GM10266 (cell line): ENCODE measurements at regions not wholly inside any gene's neighbourhood (a gene's known extent, or its start where the extent isn't known, plus 50 kb on each side); places are given as distances from the start of the nearest gene placed in this dataset.
"Not testable (repeated sequence)": the region's sequence is repeated elsewhere in the genome, so short reads cannot be mapped to it uniquely, and the experiment has no call there.

Source experiments
- DNase-seq: peaks from one replicate; pipeline ENCODE4 v3.0.0; 2012; ENCODE audit errors: extremely low spot score
- TF ChIP-seq, protein P1 (sequence below): IDR thresholded peaks from 2 replicates; pipeline ENCODE4 v1.5.1; 2012; ENCODE audit warnings: mild to moderate bottlenecking, low read depth; ENCODE audit not compliant: control insufficient read depth, insufficient read depth; ENCODE audit errors: missing control alignments

- TF ChIP-seq, protein P1, sequence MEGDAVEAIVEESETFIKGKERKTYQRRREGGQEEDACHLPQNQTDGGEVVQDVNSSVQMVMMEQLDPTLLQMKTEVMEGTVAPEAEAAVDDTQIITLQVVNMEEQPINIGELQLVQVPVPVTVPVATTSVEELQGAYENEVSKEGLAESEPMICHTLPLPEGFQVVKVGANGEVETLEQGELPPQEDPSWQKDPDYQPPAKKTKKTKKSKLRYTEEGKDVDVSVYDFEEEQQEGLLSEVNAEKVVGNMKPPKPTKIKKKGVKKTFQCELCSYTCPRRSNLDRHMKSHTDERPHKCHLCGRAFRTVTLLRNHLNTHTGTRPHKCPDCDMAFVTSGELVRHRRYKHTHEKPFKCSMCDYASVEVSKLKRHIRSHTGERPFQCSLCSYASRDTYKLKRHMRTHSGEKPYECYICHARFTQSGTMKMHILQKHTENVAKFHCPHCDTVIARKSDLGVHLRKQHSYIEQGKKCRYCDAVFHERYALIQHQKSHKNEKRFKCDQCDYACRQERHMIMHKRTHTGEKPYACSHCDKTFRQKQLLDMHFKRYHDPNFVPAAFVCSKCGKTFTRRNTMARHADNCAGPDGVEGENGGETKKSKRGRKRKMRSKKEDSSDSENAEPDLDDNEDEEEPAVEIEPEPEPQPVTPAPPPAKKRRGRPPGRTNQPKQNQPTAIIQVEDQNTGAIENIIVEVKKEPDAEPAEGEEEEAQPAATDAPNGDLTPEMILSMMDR: no peak
- DNase-seq: no peak
Measured at GRCh38 chr11:33978376-33978775, 73.2 kb upstream of the CAPRIN1 start.

DNA sequence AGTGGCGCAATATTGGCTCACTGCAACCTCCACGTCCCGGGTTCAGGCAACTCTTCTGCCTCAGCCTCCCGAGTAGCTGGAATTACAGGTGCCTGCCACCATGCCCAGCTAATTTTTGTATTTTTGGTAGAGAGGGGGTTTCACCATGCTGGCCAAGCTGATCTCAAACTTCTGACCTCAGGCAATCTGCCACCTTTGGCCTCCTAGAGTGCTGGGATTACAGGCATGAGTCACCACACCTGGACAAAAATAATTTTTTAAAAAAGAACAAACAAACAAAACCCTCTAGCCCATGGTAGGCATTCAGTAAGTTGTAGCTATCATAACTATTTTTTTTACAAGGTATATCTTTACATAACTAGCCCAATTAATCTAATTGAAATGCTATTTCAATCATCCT is 73.9 kb upstream of the CAPRIN1 start:
- no peak for DNase-seq
- TF ChIP-seq, protein P1: no peak

DNA sequence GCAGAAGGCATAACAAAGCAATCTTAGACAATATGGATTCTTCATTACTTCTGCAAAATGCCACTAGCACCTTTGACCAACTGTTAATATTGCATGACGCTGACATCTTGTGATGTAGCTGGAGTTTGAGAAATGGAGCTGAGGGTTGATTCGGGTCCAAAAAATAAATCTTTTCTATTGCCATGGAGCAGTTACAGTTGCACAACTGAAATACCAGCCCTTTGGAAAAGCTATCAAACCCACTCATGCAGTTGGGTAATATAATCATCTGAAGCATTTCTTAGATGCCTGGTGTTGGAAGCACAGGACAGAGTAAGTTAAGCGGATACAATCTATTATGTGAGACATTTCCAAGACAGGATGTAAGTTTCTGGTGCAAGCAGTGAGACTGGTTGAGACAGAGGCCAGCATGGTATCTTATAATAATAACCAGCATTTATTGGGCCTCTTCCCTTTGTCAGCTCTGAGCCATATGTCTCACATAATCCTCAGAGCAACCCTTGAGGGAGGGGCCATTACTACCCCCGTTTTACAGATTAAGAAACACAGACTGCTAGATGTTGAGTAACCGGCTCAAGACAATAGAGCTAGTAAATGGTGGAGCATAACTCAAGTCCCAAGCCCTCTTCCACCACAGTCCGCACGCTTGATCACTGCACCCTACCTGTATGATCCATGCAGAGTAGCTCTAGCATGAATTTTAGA is 74.9 kb upstream of the CAPRIN1 start:
- TF ChIP-seq, protein P1: no peak
- DNase-seq: no peak

DNA sequence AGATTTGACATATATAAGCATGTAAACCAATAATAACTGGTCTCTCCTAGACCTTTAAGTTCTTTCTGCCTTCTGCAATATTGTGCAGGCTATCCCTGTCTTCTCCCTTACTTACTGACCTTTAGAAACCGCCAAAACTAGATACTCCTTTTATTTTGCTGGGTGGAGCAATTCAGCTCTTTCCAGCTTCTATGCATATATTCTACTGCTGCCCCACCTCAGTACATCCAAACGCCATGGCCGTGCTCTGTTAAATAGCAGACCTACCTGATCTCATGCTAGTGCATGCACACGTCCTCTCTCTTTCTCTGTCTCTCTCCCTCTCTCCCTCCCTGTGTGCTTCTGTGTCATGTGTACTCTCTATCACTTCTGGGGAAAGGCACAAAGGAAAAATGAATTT is 76.7 kb upstream of the CAPRIN1 start:
- TF ChIP-seq, protein P1: no peak
- no peak for DNase-seq

- not testable (repeated sequence) for DNase-seq
Measured at GRCh38 chr11:33971530-33971929, 79.7 kb upstream of the LMO2 start.

DNA sequence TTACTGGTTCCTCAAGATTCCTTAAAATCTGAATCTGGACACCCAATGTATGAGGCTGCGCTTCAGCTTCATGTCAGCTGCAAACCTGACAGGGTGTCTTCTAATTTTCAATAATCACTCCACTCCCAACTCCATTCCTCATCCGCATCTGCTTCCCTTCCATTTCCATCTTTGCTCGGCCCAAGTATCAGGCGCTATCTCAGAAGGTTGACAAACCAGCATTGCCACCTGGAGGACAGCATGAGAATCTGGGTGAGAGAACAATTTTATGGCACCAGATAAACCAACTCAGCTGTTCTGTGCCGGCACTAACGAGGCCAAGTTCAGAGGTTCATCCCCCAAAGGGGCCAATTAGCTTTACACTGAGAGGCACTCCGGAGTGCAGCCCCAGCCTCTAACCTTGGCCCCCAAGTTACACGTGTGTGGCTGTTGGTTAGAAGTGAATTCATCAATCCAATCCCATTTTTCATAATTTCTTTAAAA is 79.1 kb upstream of the LMO2 start:
- TF ChIP-seq, protein P1: peak; percentile 66
- peak; percentile 73 for DNase-seq

GRCh38 chr11:33967451-33967850 is 75.6 kb upstream of the LMO2 start:
- no peak for DNase-seq
- TF ChIP-seq, protein P1: no peak

DNA sequence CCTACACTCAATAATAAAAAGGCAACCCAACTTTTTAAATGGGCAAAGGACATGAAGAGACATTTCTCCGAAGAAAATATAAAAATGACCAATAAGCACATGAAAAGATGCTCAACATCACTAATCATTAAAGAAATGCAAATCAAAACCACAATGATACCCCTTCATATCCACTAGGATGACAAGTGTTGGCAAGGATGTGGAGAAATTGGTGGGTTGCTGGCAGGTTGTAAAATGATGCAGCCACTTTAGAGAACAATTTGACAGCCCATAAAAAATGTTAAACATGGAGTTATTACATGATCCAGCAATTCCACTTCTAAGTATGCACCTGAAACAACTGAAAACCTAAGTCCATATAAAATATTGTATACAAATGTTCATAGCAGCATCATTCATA is 73.2 kb upstream of the LMO2 start:
- TF ChIP-seq, protein P1: no peak
- no peak for DNase-seq
